DMS114 treated with DMSO at 0.1 percent for 48 hours (cell line): ENCODE measurements at regions not wholly inside any gene's neighbourhood (a gene's known extent, or its start where the extent isn't known, plus 50 kb on each side); places are given as distances from the start of the nearest gene placed in this dataset.
"Not testable (repeated sequence)": the region's sequence is repeated elsewhere in the genome, so short reads cannot be mapped to it uniquely, and the experiment has no call there.

Experiments used
- DNase-seq: peaks from one replicate; lab custom pipeline; 2025; ENCODE audit not compliant: unreplicated experiment; lab: John Stamatoyannopoulos, UW

DNA sequence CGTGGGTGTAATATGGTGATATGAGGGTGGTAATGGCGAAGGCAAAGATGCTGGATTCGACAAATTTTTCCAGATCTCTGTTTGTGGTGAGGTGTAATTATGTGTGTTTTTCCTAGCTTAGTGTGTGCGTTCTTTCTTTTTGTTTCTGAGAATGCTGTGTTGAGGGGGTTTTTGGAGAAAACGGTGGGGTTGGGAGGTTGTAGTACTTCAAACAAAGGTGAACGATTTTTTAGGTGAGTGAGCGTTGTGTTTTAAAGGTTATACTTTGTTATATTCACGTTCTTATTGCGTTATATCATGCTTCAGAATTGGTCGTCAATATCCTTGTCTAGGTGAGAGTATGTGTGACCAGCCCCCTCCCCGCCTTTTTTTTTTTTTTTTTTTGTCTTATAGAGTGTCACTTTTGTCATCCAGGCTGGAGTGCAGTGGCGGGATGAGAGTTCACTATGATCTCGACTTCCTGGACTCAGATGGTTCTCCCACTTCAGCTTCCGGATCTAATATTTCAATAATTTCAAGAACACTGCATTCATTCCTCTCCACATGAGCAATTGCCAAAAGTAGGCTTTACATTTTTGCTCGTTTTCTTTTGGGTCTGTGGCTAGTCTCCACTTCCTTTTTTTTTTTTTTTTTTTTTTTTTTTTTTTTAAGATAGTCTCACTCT, 82.2 kb upstream of the RNU2-1 start:
- DNase-seq, result no peak

DNA sequence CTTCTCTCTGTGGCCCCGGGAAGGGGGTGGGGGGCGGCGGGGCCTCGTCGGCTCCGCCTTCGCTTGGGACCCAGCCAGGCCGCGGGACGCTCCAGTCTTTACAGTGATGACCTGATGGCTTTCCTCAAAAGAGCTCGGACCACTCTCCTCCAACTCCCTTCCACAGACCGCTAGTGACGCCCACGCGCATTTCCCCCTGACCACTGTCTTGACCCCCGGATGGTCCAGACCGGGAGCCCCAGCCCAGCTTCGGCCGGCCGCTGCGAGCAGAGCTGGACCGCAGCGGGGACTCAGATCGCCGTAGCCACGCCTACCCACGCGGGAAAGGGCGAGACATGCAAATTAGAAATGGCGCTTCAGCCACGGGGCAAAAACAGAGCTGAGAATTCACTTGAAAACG, 81.6 kb upstream of the RNU2-1 start:
- DNase-seq, result no peak

DNA sequence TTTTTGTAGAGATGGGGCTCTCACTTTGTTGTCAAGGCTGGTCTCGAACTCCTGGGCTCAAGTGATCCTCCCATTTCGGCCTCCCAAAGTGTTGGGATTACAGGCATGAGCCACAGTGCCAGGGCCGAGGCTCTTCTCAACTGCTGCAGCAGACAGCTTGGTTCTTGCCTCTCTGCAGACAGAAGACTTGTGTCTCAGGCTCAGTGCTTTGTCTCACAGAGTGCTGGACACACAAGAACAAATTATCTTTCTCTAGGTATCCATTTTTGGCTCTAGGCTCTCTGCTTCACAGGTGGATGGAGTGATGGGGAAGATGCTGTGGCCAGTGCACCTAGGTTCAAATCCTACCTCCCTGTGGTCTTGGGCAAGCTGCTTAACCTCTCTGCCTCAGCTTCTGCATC, 80.8 kb upstream of the RNU2-1 start:
- no peak for DNase-seq

DNA sequence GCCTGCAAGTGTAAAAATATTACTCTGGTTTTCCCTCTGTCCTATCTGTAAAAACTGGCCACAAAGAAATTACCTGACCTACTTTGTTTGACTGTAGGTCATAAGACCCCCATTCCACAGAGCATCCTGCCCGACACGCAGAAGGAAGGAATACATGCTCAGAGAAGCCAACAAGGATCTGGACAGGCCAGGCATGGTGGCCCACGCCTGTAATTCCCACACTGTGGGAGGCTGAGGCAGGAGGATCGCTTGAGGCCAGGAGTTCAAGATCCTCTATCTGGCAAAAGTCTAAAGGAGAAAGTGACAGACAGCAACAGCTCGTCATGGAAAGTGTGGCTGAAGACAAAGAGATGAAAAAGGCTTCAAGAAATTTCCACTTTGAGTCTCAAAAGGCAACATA, 78.2 kb upstream of the RNU2-1 start:
- no peak for DNase-seq

DNA sequence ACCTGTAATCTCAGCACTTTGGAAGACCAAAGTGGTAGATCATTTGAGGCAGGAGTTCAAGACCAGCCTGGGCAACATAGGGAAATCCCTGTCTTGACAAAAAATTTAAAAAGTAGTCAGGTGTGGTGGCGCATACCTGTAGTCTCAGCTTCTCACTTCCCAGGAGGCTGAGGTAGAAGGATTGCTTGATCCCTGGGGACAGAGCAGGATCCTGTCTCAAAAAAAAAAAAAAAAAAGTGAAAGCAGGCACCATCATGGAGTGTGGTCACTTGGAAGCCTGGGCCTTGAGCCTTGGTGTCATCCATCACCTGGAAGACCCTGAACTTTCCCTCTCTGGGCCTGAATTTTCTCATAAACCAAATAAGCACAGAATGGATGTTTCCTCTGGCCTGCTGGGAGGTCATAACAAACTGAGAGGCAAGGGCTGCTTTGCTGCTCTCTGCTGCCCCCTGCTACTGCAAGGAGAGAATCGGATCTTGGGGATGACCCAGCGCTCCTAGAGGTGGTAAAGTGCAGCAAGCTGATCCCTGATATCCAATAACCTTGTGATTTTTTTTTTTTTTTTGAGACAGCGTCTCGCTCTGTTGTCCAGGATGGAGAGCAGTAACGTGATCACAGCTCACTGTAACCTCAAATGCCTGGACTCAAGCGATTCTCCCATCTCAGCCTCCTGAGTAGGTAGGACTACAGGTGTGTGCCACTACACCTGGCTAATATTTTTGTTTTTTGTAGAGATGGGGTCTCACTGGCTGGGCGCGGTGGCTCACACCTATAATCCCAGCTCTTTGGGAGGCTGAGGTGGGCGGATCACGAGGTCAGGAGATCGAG, 75.9 kb upstream of the RNU2-1 start:
- DNase-seq, result no peak

DNA sequence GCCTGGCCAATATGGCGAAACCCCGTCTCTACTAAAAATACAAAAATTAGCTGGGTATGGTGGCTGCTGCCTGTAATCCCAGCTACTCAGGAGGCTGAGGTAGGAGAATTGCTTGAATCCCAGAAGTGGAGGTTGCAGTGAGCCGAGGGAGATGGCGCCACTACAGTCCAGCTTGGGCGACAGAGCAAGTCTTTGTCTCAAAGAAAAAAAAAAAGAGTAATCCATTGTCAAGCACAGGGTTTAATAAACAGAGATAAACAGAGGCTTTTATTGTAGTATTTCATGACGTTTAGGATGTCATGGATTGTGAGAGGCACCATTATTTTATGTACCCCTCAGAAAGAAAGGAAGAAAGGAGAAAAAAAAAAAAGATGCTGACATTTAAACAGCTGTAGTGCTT, 75.2 kb upstream of the RNU2-1 start:
- no peak for DNase-seq

DNA sequence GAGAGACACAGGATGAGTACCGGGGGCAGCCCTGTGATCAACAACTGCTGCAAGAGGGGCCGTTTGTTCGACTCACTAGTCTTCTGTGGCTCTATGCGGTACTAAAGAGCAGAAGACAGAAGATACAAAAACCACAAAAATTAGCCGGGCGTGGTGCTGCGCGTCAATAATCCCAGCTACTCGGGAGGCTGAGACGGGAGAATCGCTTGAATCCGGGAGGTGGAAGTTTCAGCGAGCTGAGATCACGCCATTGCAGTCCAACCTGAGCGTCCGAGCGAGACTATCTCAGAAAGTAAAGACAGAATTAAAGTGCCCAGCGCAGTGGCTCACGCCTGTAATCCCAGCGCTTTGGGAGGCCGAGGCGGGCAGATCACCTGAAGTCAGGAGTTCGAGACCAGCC, 71.0 kb upstream of the RNU2-1 start:
- DNase-seq, result not testable (repeated sequence)

DNA sequence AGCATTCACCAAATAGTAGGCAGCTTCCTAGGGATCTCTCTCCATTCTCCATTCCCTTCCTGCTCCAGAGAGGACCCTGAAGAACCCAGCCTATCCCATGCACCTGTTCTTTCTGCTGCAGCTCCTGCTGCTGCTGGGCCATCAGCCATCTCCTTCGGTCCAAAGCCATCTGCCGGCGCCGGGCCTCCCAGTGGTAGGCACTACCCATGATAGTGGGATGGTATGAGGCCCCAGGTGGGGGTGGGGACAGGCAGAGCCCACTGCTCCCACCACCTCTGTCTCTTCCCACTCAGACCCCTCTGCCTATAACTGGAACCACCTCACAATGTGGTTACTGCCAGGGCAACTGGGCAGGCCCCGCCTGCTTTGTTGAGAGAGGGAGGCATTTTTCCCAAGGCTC, 69.3 kb upstream of the RNU2-1 start:
- DNase-seq, result not testable (repeated sequence)

DNA sequence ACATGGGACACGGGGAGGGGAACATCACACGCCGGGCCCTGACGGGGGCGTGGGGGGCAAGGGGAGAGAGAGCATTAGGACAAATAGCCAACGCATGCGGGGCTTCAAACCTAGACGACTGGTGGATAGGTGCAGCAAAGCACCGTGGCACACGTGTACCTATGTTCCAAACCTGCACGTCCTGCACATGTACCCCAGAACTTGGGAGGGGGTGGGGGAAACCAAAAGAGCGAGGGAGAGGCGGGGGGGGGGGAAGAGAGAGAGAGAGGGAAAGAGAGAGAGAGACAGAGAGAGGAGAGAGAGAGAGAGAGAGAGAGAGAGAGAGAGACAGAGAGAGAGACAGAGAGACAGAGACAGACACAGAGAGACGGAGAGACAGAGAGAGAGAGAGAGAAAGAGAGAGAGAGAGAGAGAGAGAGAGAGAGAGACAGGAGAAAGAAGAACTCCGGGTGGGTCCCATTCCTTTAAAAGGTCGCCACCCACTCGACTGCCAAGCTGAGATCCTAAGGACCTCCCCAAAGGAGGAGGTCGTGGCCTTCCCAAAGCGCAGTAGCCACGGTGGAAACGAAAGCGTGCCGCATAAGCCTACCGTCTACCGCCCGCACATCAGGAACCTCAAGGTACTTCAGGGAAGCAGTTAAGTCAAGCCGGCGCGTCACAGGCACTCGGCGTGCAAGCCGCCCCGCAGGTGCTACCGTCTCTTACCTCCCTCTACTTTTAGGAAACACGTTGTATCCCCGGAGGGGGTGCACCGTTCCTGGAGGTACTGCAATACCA, 65.7 kb upstream of the RNU2-1 start:
- DNase-seq, result not testable (repeated sequence)

DNA sequence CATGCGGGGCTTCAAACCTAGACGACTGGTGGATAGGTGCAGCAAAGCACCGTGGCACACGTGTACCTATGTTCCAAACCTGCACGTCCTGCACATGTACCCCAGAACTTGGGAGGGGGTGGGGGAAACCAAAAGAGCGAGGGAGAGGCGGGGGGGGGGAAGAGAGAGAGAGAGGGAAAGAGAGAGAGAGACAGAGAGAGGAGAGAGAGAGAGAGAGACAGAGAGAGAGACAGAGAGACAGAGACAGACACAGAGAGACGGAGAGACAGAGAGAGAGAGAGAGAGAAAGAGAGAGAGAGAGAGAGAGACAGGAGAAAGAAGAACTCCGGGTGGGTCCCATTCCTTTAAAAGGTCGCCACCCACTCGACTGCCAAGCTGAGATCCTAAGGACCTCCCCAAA, 55.9 kb upstream of the RNU2-1 start:
- not testable (repeated sequence) for DNase-seq

DNA sequence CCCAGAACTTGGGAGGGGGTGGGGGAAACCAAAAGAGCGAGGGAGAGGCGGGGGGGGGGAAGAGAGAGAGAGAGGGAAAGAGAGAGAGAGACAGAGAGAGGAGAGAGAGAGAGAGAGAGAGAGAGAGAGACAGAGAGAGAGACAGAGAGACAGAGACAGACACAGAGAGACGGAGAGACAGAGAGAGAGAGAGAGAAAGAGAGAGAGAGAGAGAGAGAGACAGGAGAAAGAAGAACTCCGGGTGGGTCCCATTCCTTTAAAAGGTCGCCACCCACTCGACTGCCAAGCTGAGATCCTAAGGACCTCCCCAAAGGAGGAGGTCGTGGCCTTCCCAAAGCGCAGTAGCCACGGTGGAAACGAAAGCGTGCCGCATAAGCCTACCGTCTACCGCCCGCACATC, 49.8 kb upstream of the RNU2-1 start:
- DNase-seq, result not testable (repeated sequence)
